ENCODE measurements at regions not wholly inside any gene's neighbourhood (a gene's known extent, or its start where the extent isn't known, plus 50 kb on each side); places are given as distances from the start of the nearest gene placed in this dataset.

- DNase-seq: no peak
Measured at GRCh38 chr1:69258842-69259241, 308.9 kb upstream of the LRRC7 start.

- DNase-seq: peak; percentile 80
Measured at GRCh38 chr1:69263921-69264391, 303.8 kb upstream of the LRRC7 start.

GRCh38 chr1:69269491-69269890 lies 298.2 kb upstream of the LRRC7 start:
- DNase-seq: no peak

- no peak for DNase-seq
Measured at GRCh38 chr1:69271587-69272125, 296.1 kb upstream of the LRRC7 start.

GRCh38 chr1:69272684-69273083 lies 295.0 kb upstream of the LRRC7 start:
- no peak for DNase-seq

- no peak for DNase-seq
Measured at GRCh38 chr1:69278923-69279322, 288.8 kb upstream of the LRRC7 start.

GRCh38 chr1:69283516-69283915 lies 284.2 kb upstream of the LRRC7 start:
- no peak for DNase-seq

- no peak for DNase-seq
Measured at GRCh38 chr1:69284508-69284907, 283.2 kb upstream of the LRRC7 start.

GRCh38 chr1:69288416-69288815 lies 279.3 kb upstream of the LRRC7 start:
- DNase-seq: no peak

- DNase-seq: no peak
Measured at GRCh38 chr1:69290291-69290690, 277.4 kb upstream of the LRRC7 start.

- DNase-seq: no peak
Measured at GRCh38 chr1:69291541-69291940, 276.2 kb upstream of the LRRC7 start.

- DNase-seq: no peak
Measured at GRCh38 chr1:69292833-69293232, 274.9 kb upstream of the LRRC7 start.

GRCh38 chr1:69294171-69294570 lies 273.6 kb upstream of the LRRC7 start:
- no peak for DNase-seq

- no peak for DNase-seq
Measured at GRCh38 chr1:69295265-69295664, 272.5 kb upstream of the LRRC7 start.

GRCh38 chr1:69305621-69306020 lies 262.1 kb upstream of the LRRC7 start:
- no peak for DNase-seq

- DNase-seq: no peak
Measured at GRCh38 chr1:69312055-69312732, 255.5 kb upstream of the LRRC7 start.

- no peak for DNase-seq
Measured at GRCh38 chr1:69313118-69313517, 254.6 kb upstream of the LRRC7 start.

GRCh38 chr1:69315416-69315815 lies 252.3 kb upstream of the LRRC7 start:
- DNase-seq: no peak

GRCh38 chr1:69315823-69316222 lies 251.9 kb upstream of the LRRC7 start:
- DNase-seq: no peak

- no peak for DNase-seq
Measured at GRCh38 chr1:69319287-69319686, 248.4 kb upstream of the LRRC7 start.

GRCh38 chr1:69320757-69321211 lies 246.9 kb upstream of the LRRC7 start:
- DNase-seq: no peak

- no peak for DNase-seq
Measured at GRCh38 chr1:69321311-69321710, 246.4 kb upstream of the LRRC7 start.

- DNase-seq: no peak
Measured at GRCh38 chr1:69328186-69328585, 239.5 kb upstream of the LRRC7 start.

GRCh38 chr1:69363236-69363635 lies 204.5 kb upstream of the LRRC7 start:
- no peak for DNase-seq

- DNase-seq: no peak
Measured at GRCh38 chr1:69373520-69373919, 194.2 kb upstream of the LRRC7 start.

Data from NCI-H1694 (cell line).